Astrocyte (in vitro differentiated cells and primary cell): ENCODE measurements at regions not wholly inside any gene's neighbourhood (a gene's known extent, or its start where the extent isn't known, plus 50 kb on each side); places are given as distances from the start of the nearest gene placed in this dataset.

Source experiments
- DNase-seq: peaks from one replicate; pipeline ENCODE4 v3.0.0-alpha.2; 2010; ENCODE audit warnings: low read depth
- FAIRE-seq: peaks from 2 replicates; lab custom pipeline; 2011; peaks lifted over from hg19 to GRCh38; lab: Jason Lieb, UNC
- H2AFZ ChIP-seq: 2 replicates; pipeline ENCODE4 v1.6.0; 2012; ENCODE audit warnings: low read depth, low read length, inconsistent platforms
- H3K27ac ChIP-seq: 2 replicates; pipeline ENCODE4 v1.5.1; 2011; ENCODE audit warnings: low read depth, low read length, inconsistent platforms
- H3K27me3 ChIP-seq: 2 replicates; pipeline ENCODE4 v1.6.0; 2011; ENCODE audit warnings: low read length, inconsistent platforms; ENCODE audit not compliant: insufficient read depth
- H3K36me3 ChIP-seq: 2 replicates; pipeline ENCODE4 v1.5.1; 2011; ENCODE audit warnings: low read length, inconsistent platforms; ENCODE audit not compliant: insufficient read depth
- H3K4me1 ChIP-seq: 2 replicates; pipeline ENCODE4 v1.5.1; 2011; ENCODE audit warnings: low read length, inconsistent platforms; ENCODE audit not compliant: insufficient read depth
- H3K4me2 ChIP-seq: 2 replicates; pipeline ENCODE4 v1.6.0; 2012; ENCODE audit warnings: low read length, inconsistent platforms
- H3K4me3 ChIP-seq: 2 replicates; pipeline ENCODE4 v1.5.1; 2011; ENCODE audit warnings: low read depth, mild to moderate bottlenecking, low read length, inconsistent platforms; ENCODE audit not compliant: insufficient read depth
- H3K79me2 ChIP-seq: 2 replicates; pipeline ENCODE4 v1.6.0; 2012; ENCODE audit warnings: mild to moderate bottlenecking, low read length, inconsistent platforms; ENCODE audit not compliant: insufficient read depth
- H3K9ac ChIP-seq: 2 replicates; pipeline ENCODE4 v1.6.0; 2012; ENCODE audit warnings: mild to moderate bottlenecking, low read length, inconsistent platforms
- H3K9me3 ChIP-seq: 2 replicates; pipeline ENCODE4 v1.5.1; 2012; ENCODE audit warnings: low read depth, mild to moderate bottlenecking, low read length, inconsistent platforms; ENCODE audit not compliant: insufficient read depth
- H4K20me1 ChIP-seq: 2 replicates; pipeline ENCODE4 v1.6.0; 2012; ENCODE audit warnings: low read length, inconsistent platforms; ENCODE audit not compliant: insufficient read depth
- H3K27ac Mint-ChIP-seq: one replicate; pipeline ENCODE4 v1.8.0; 2021; ENCODE audit warnings: mild to moderate bottlenecking, mixed read lengths; ENCODE audit not compliant: unreplicated experiment
- H3K27me3 Mint-ChIP-seq: one replicate; pipeline ENCODE4 v1.8.0; 2021; ENCODE audit warnings: low read depth, mixed read lengths; ENCODE audit not compliant: unreplicated experiment
- H3K36me3 Mint-ChIP-seq: one replicate; pipeline ENCODE4 v1.8.0; 2021; ENCODE audit warnings: low read depth, mixed read lengths; ENCODE audit not compliant: unreplicated experiment
- H3K4me1 Mint-ChIP-seq: one replicate; pipeline ENCODE4 v1.8.0; 2021; ENCODE audit warnings: low read depth, mixed read lengths; ENCODE audit not compliant: unreplicated experiment
- H3K4me3 Mint-ChIP-seq: one replicate; pipeline ENCODE4 v1.8.0; 2021; ENCODE audit warnings: mild to moderate bottlenecking, moderate library complexity, mixed read lengths; ENCODE audit not compliant: unreplicated experiment
- H3K9me3 Mint-ChIP-seq: one replicate; pipeline ENCODE4 v1.8.0; 2021; ENCODE audit warnings: mild to moderate bottlenecking, mixed read lengths; ENCODE audit not compliant: unreplicated experiment
- EZH2 ChIP-seq: IDR thresholded peaks from 2 replicates; pipeline ENCODE4 v1.6.1; 2012; ENCODE audit warnings: mild to moderate bottlenecking, low read length, inconsistent platforms; ENCODE audit not compliant: insufficient read depth
- TF ChIP-seq, protein P1 (sequence below): IDR thresholded peaks from 2 replicates; pipeline ENCODE4 v1.5.1; 2011; ENCODE audit warnings: low read depth, mild to moderate bottlenecking, inconsistent platforms, low read length, moderate library complexity; ENCODE audit not compliant: insufficient read depth

DNA sequence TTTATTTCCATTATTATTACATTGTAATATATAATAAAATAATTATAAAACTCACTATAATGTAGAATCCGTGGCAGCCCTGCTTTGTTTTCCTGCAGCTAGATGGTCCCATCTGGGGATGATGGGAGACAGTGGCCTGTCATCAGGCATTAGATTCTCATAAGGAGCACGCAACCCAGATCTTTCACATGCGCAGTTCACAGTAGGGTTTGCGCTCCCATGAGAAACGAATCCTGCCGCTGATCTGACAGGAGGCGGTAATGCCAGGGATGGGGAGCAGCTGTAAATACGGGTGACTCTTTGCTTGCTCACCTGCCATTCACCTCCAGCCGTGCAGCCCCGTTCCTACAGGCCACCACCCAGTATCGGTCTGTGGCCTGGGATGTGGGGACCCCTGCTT, 1879.3 kb upstream of the WWC1 start:
- no peaks in the 10 kb centered on the region for H3K79me2 ChIP-seq
- Mint-ChIP-seq H3K36me3 (no peaks in the 10 kb centered on the region), H3K4me1 (no peaks in the 10 kb centered on the region), H3K27ac (no peak overlapping the region), H3K27me3 (no peaks in the 10 kb centered on the region), H3K9me3 (peaks cover 6% of the 10 kb centered on the region), H3K4me3 (no peak overlapping the region)
- TF ChIP-seq, protein P1, sequence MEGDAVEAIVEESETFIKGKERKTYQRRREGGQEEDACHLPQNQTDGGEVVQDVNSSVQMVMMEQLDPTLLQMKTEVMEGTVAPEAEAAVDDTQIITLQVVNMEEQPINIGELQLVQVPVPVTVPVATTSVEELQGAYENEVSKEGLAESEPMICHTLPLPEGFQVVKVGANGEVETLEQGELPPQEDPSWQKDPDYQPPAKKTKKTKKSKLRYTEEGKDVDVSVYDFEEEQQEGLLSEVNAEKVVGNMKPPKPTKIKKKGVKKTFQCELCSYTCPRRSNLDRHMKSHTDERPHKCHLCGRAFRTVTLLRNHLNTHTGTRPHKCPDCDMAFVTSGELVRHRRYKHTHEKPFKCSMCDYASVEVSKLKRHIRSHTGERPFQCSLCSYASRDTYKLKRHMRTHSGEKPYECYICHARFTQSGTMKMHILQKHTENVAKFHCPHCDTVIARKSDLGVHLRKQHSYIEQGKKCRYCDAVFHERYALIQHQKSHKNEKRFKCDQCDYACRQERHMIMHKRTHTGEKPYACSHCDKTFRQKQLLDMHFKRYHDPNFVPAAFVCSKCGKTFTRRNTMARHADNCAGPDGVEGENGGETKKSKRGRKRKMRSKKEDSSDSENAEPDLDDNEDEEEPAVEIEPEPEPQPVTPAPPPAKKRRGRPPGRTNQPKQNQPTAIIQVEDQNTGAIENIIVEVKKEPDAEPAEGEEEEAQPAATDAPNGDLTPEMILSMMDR: no peak
- TF ChIP-seq EZH2: no peak
- no peaks in the 10 kb centered on the region for H3K27me3 ChIP-seq
- no peaks in the 10 kb centered on the region for H3K4me1 ChIP-seq
- no peak overlapping the region for H3K9ac ChIP-seq
- FAIRE-seq (no peak), DNase-seq (no peak)
- H3K4me3 ChIP-seq: no peak overlapping the region
- H4K20me1 ChIP-seq: no peaks in the 10 kb centered on the region
- H3K27ac ChIP-seq: no peak overlapping the region
- H3K9me3 ChIP-seq: no peaks in the 10 kb centered on the region
- no peaks in the 10 kb centered on the region for H3K36me3 ChIP-seq
- no peak overlapping the region for H2AFZ ChIP-seq
- no peak overlapping the region for H3K4me2 ChIP-seq

DNA sequence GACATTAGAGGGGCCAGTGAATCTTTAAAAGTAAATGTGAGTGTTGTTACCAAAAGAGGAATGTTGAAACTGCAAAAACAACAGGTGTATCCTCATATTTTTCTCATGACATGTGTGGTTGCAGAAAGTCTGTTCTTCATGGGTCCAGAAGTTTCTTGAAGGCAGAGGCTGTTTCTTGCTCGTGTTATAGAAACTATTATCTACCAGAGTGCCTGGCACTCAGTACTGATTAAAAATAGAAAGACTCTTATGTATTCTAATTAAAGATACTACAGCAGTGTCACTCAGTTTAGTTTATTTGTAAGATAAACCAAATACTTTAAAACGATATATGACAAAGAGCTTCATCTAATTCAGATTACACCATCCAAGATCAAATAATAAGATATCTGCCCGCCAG, 1864.2 kb upstream of the WWC1 start:
- no peak for FAIRE-seq
- H3K4me3 ChIP-seq: no peak overlapping the region
- TF ChIP-seq EZH2: no peak
- TF ChIP-seq, protein P1: no peak
- H3K36me3 ChIP-seq: no peaks in the 10 kb centered on the region
- H3K27me3 Mint-ChIP-seq: no peaks in the 10 kb centered on the region
- peaks cover 14% of the 10 kb centered on the region for H3K4me1 Mint-ChIP-seq
- no peaks in the 10 kb centered on the region for H3K27me3 ChIP-seq
- no peak for DNase-seq
- H2AFZ ChIP-seq: no peak overlapping the region
- no peak overlapping the region for H3K27ac Mint-ChIP-seq
- H3K79me2 ChIP-seq: no peaks in the 10 kb centered on the region
- no peaks in the 10 kb centered on the region for H3K36me3 Mint-ChIP-seq
- no peak overlapping the region for H3K9ac ChIP-seq
- H3K4me3 Mint-ChIP-seq: no peak overlapping the region
- no peaks in the 10 kb centered on the region for H4K20me1 ChIP-seq
- no peak overlapping the region for H3K4me2 ChIP-seq
- no peaks in the 10 kb centered on the region for H3K9me3 Mint-ChIP-seq
- no peaks in the 10 kb centered on the region for H3K4me1 ChIP-seq
- H3K27ac ChIP-seq: no peak overlapping the region
- H3K9me3 ChIP-seq: no peaks in the 10 kb centered on the region

DNA sequence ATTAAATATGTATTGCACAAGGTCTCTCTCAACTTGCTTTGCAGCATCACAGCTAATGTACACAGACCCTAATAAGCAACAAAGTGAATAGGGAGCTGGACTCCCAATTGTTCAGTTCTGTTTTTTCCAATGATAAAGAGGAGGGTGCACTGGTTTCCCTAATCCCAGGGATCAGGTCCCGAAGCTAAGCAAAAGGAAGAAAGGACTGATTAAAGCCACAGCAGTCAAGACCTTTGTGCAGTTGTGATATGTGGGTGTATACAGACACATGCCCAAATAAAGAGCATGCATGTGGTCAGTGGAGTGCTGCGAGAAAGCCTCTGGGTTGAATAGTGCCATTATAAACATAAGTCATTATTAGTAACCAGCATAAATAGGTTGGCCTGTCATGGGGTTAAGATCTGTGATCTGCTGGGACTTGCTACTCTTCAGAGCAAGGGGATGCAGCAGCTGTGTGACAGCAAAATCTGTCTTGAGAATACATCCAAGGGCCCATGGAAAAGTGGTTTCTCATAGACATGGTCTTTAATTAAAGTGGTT, 1863.1 kb upstream of the WWC1 start:
- no peaks in the 10 kb centered on the region for H3K36me3 Mint-ChIP-seq
- H3K36me3 ChIP-seq: no peaks in the 10 kb centered on the region
- TF ChIP-seq, protein P1: no peak
- no peak for TF ChIP-seq EZH2
- H2AFZ ChIP-seq: no peak overlapping the region
- no peak overlapping the region for H3K4me2 ChIP-seq
- H3K4me1 Mint-ChIP-seq: peaks cover 14% of the 10 kb centered on the region
- no peaks in the 10 kb centered on the region for H3K27me3 ChIP-seq
- no peak overlapping the region for H3K9ac ChIP-seq
- FAIRE-seq (no peak), DNase-seq (no peak)
- H3K27ac ChIP-seq: no peak overlapping the region
- no peak overlapping the region for H3K4me3 Mint-ChIP-seq
- H3K9me3 ChIP-seq: no peaks in the 10 kb centered on the region
- no peaks in the 10 kb centered on the region for H3K79me2 ChIP-seq
- H3K4me1 ChIP-seq: no peaks in the 10 kb centered on the region
- no peaks in the 10 kb centered on the region for H4K20me1 ChIP-seq
- no peak overlapping the region for H3K4me3 ChIP-seq
- H3K9me3 Mint-ChIP-seq: no peaks in the 10 kb centered on the region
- no peak overlapping the region for H3K27ac Mint-ChIP-seq
- H3K27me3 Mint-ChIP-seq: no peaks in the 10 kb centered on the region
